ENCODE measurements at regions not wholly inside any gene's neighbourhood (a gene's known extent, or its start where the extent isn't known, plus 50 kb on each side); places are given as distances from the start of the nearest gene placed in this dataset.
"Not testable (repeated sequence)": the region's sequence is repeated elsewhere in the genome, so short reads cannot be mapped to it uniquely, and the experiment has no call there.

DNA sequence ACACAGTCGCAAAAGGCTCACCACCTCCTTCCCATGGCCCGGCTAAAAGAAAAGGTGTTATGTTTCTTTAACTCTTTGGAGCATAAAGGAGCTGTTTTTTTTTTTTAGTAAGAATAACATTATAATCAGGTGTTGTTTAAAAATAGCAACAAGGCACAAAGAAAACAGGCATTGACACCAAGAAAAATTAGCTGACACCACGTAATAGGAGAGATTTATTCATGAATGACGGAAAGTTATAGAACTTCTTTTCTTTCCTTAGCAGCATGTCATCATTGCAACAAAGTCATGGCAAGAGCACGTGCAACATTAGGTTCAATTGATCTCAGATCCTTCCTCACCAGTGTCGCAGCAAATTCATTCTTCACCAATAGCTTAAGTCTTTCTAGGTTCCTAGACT, 302.9 kb upstream of the ZFP42 start:
- Histone ChIP-seq H2BK5ac (ENCODE audit: low read depth, low read length, poor library complexity, severe bottlenecking) (no peak overlapping the region), H3K27ac (ENCODE audit: insufficient read depth, low read length) (no peak overlapping the region), H2BK20ac (ENCODE audit: low read depth, low read length) (no peak overlapping the region), H4K91ac (ENCODE audit: insufficient read depth, low read depth, low read length) (no peak overlapping the region), H4K5ac (ENCODE audit: low read depth, low read length) (no peak overlapping the region), H3K14ac (replicated peaks; ENCODE audit: low read depth, low read length) (no peak overlapping the region), H3K9me1 (ENCODE audit: insufficient read depth, low read length) (no peaks in the 10 kb centered on the region), H3K4ac (ENCODE audit: low read depth, low read length) (no peak overlapping the region), H2BK15ac (ENCODE audit: low read depth, low read length) (no peak overlapping the region), H4K20me1 (ENCODE audit: insufficient read depth, low read length) (no peaks in the 10 kb centered on the region), H3K4me3 (ENCODE audit: insufficient read depth, low read depth, low read length) (no peak overlapping the region), H3K56ac (ENCODE audit: extremely low read depth, insufficient read depth, low read length) (no peak overlapping the region), H4K8ac (ENCODE audit: low read depth in 2 of 2, low read length in 2 of 2) (no peak overlapping the region), H2BK120ac (ENCODE audit: low read depth, low read length) (no peak overlapping the region), H3K4me1 (ENCODE audit: control insufficient read depth, insufficient read depth, low read length) (no peaks in the 10 kb centered on the region), H3K4me2 (ENCODE audit: low read depth, low read length) (no peak overlapping the region), H3K9ac (ENCODE audit: low read depth, low read length) (no peak overlapping the region), H2AK9ac (replicated peaks; ENCODE audit: low read depth, low read length, poor library complexity) (no peak overlapping the region), H3K79me1 (ENCODE audit: low read depth in 1 of 2, low read length in 2 of 2) (no peaks in the 10 kb centered on the region), H2AFZ (replicated peaks; ENCODE audit: low read length, poor library complexity) (no peak overlapping the region), H2AK5ac (ENCODE audit: low read depth, low read length) (no peak overlapping the region), H3K36me3 (ENCODE audit: control insufficient read depth, insufficient read depth, low read length) (no peaks in the 10 kb centered on the region), H3K27me3 (ENCODE audit: control insufficient read depth, insufficient read depth, low read length) (no peaks in the 10 kb centered on the region), H3K9me3 (ENCODE audit: control insufficient read depth, insufficient read depth, low read length) (no peaks in the 10 kb centered on the region), H3K23ac (ENCODE audit: low read depth, low read length) (no peak overlapping the region), H3K18ac (ENCODE audit: low read depth, low read length) (no peak overlapping the region)
- intact Hi-C loops (cut with micrococcal nuclease) (no loop called here), in situ Hi-C loops (cut with MboI; ENCODE audit: low sequenced_read_pairs) (no loop called here), dilution Hi-C loops (cut with HindIII; ENCODE audit: low sequenced_read_pairs, unreplicated experiment) (no loop called here)
- no peak for DNase-seq
- no peak for TF ChIP-seq RCOR1 (IDR thresholded peaks at IDR 0.05; ENCODE audit: insufficient replicate concordance, low read length)
- TF ChIP-seq POLR2A (IDR thresholded peaks at IDR 0.05; ENCODE audit: low read depth, low read length): no peak
- TF ChIP-seq, protein P1, sequence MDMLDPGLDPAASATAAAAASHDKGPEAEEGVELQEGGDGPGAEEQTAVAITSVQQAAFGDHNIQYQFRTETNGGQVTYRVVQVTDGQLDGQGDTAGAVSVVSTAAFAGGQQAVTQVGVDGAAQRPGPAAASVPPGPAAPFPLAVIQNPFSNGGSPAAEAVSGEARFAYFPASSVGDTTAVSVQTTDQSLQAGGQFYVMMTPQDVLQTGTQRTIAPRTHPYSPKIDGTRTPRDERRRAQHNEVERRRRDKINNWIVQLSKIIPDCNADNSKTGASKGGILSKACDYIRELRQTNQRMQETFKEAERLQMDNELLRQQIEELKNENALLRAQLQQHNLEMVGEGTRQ (IDR thresholded peaks at IDR 0.05; ENCODE audit: low read depth, low read length): no peak
- TF ChIP-seq FOS (IDR thresholded peaks at IDR 0.05; ENCODE audit: low read depth, low read length): no peak
- no peak for TF ChIP-seq MAZ (IDR thresholded peaks at IDR 0.05; ENCODE audit: borderline replicate concordance, low read depth, low read length)
- TF ChIP-seq, protein P2, sequence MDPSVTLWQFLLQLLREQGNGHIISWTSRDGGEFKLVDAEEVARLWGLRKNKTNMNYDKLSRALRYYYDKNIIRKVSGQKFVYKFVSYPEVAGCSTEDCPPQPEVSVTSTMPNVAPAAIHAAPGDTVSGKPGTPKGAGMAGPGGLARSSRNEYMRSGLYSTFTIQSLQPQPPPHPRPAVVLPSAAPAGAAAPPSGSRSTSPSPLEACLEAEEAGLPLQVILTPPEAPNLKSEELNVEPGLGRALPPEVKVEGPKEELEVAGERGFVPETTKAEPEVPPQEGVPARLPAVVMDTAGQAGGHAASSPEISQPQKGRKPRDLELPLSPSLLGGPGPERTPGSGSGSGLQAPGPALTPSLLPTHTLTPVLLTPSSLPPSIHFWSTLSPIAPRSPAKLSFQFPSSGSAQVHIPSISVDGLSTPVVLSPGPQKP (IDR thresholded peaks at IDR 0.05; ENCODE audit: borderline replicate concordance, low read depth, low read length): no peak
- TF ChIP-seq MAFK (IDR thresholded peaks at IDR 0.05; ENCODE audit: low read depth, low read length): peak; percentile 35
- WGBS, 2 experiments (ENCODE audit: extremely low coverage in 2 of 2, insufficient read length in 1 of 2): no CpG with 5 or more reads among the region's 6 CpGs
- CTCF ChIA-PET: interaction anchor here (0.6 to 1.2 kb wide), 2 partner anchors 26 to 676 kb away, joined by 3 read pairs; no protein-coding TSS in a partner anchor
- POLR2A ChIA-PET (ENCODE audit: unreplicated experiment): no interaction called here
- ATAC-seq (ENCODE audit: low read depth): no peak
- no TSS peak for BruUV-seq (replicated peaks)

DNA sequence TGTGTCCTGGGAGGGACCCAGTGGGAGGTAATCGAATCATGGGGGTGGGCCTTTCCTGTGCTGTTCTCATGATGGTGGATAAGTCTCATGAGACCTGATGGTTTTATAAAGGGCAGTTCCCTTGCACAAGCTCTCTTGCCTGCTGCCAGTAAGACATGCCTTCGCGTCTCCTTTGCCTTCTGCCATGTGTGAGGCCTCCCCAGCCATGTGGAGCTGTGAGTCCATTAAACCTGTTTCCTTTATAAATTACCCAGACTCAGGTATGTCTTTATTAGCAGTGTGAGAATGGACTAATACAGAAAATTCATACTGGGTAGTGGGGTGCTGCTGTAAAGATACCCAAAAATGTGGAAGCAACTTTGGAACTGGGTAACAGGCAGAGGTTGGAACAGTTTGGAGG, 300.0 kb upstream of the ZFP42 start:
- H3K4ac ChIP-seq (ENCODE audit: low read depth, low read length); POLR2A ChIA-PET (ENCODE audit: unreplicated experiment); H3K9ac ChIP-seq (ENCODE audit: low read depth, low read length); H2AK5ac ChIP-seq (ENCODE audit: low read depth, low read length); H3K4me2 ChIP-seq (ENCODE audit: low read depth, low read length); H3K23ac ChIP-seq (ENCODE audit: low read depth, low read length); H3K9me3 ChIP-seq (ENCODE audit: control insufficient read depth, insufficient read depth, low read length); CTCF ChIA-PET; H2AFZ ChIP-seq (replicated peaks; ENCODE audit: low read length, poor library complexity); H2BK15ac ChIP-seq (ENCODE audit: low read depth, low read length); H3K18ac ChIP-seq (ENCODE audit: low read depth, low read length); ATAC-seq (ENCODE audit: low read depth); H4K91ac ChIP-seq (ENCODE audit: insufficient read depth, low read depth, low read length); dilution Hi-C loops (cut with HindIII; ENCODE audit: low sequenced_read_pairs, unreplicated experiment); H3K14ac ChIP-seq (replicated peaks; ENCODE audit: low read depth, low read length); BruUV-seq (replicated peaks); H3K27ac ChIP-seq (ENCODE audit: insufficient read depth, low read length); H3K9me1 ChIP-seq (ENCODE audit: insufficient read depth, low read length); H3K4me1 ChIP-seq (ENCODE audit: control insufficient read depth, insufficient read depth, low read length); intact Hi-C loops (cut with micrococcal nuclease); H3K79me1 ChIP-seq (ENCODE audit: low read depth in 1 of 2, low read length in 2 of 2); H4K20me1 ChIP-seq (ENCODE audit: insufficient read depth, low read length); H3K36me3 ChIP-seq (ENCODE audit: control insufficient read depth, insufficient read depth, low read length); H2BK5ac ChIP-seq (ENCODE audit: low read depth, low read length, poor library complexity, severe bottlenecking); in situ Hi-C loops (cut with MboI; ENCODE audit: low sequenced_read_pairs); H2BK120ac ChIP-seq (ENCODE audit: low read depth, low read length); H2BK20ac ChIP-seq (ENCODE audit: low read depth, low read length); H3K4me3 ChIP-seq (ENCODE audit: insufficient read depth, low read depth, low read length); H3K27me3 ChIP-seq (ENCODE audit: control insufficient read depth, insufficient read depth, low read length); H4K5ac ChIP-seq (ENCODE audit: low read depth, low read length); H2AK9ac ChIP-seq (replicated peaks; ENCODE audit: low read depth, low read length, poor library complexity); H4K8ac ChIP-seq (ENCODE audit: low read depth in 2 of 2, low read length in 2 of 2); H3K56ac ChIP-seq (ENCODE audit: extremely low read depth, insufficient read depth, low read length); DNase-seq: not testable (repeated sequence)
- no CpG with 5 or more reads among the region's 3 CpGs for WGBS, 2 experiments (ENCODE audit: extremely low coverage in 2 of 2, insufficient read length in 1 of 2)
